ENCODE measurements at regions not wholly inside any gene's neighbourhood (a gene's known extent, or its start where the extent isn't known, plus 50 kb on each side); places are given as distances from the start of the nearest gene placed in this dataset.

DNA sequence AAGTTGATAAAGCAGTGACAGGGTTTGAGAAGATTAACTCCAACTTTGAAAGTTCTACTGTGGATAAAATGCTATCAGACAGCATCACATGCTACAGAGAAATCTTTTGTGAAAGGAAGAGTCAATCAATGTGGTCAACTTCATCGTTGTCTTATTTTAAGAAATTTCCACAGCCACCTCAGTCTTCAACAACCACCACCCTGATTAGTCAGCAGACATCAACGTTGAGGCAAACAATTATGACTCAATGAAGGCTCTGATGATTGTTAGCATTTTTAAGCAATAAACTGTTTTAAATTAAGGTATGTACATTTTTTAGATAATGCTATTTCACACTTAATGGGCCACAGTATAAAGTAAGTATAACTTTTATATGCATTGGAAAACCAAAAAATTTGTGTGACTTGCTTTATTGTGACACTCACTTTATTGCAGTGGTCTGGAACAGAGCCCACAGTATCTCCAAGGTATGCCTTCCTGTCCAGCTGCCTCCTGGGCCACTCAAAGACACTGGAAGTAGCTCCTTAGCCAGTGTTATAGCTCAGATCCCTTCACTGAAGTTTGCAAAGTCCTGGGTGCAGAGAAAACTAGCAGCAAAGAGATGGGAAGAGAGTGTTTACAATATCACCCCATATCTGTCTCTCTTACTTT is 293.1 kb downstream of the ARHGAP12 start:
- no peak for DNase-seq

DNA sequence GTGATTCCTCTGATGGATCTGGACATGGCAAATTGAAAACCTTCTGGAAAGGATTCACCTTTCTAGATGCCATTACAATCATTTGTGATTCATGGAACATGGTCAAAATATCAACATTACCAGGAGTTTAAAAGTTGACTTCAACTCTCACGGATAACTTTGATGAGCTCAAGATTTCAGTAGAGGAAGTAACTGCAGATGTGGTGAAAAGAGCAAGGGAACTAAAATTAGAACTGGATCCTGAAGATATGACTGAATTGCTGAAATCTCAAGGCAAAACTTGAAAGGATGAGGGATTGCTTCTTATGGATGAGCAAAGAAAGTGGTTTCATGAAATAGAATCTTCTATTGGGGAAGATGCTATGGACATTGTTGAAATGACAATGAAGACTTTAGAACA is 293.6 kb downstream of the ARHGAP12 start:
- DNase-seq: no peak

DNA sequence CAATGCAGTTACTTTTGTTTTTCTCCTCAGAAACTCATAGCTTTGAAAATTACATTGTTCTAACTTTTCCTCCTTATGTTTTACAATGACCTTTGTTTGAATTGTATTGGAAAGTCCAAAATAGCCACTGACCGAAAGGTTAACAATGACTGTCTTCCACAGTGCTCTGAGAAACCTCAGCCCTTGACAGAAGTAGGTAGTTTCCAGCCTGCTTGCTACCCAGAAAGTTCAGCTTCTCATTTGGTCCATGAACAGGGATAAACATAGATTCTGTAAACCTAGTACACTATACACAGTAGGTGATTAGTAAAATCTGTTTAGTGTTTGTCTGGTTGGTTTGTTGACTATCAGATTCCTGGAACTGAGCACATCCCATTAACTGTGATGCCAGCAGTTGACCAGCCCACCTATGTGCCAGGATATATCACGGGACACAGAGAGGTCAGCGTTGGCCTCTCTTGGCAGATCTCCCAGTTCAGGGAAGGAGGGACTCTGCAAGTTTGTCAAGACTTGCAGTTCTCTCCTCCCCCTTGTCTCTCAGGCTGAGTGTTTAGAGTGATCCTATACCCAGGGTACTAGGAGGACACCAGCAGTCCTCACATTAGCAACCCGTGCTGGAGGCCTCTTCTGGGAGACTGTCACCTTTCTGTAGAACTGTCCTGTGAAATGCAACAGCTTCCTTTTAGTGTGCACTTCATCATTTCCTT is 297.6 kb downstream of the ARHGAP12 start:
- no peak for DNase-seq

DNA sequence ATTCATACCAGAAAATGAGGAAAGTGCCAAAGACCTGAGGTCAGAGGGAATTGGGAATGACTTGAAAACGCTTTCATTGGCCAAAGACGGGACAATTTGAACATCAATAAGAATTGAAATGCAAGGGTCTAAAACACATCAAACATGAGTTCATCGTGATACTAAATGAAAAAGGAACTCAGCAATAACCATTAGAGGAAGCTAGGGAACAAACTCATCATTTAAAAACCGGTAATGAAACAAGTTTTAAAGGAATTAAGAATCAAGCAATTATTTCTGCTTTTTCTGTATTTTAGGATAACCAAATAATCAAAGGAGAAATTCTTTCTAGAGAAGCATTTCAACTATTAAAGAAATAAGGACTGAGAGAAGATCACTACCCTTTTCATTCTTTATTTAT is 303.1 kb downstream of the ARHGAP12 start:
- no peak for DNase-seq

DNA sequence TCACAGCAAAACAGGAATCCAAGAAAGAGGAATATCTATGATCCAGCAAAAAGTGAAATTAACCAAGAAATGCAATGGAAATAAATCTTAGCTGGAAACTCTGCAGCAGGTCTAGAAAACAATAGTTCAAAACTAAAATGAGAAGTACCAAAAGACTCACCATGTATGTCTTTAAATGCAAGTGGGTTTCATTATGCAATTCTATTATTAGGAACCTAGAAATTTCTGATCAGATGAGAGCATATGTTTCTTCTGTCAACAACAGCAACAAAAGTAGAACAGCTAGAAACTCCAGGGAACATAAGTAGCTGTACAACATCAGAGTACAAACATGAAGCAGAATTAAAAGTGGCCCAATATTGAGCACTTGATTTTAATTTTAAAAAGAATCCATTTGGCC is 304.0 kb downstream of the ARHGAP12 start:
- no peak for DNase-seq

DNA sequence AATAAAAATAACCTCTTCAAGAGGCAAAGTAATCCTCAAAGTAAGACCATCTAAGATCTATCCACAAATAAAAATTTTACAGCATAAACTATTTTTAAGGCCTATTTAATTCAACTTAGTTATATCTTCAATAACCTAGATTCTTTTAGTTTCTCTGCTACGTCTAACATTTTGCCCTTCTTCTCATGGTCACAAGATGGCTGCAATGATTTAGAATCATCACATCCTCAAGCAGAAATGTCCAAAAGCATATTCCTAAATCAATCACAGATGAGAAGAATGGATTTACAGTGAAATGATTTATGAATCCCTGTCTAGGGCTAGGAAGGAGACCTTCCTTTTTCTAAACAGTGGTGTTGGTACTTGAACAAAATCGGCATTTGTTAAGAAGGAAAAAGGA is 304.7 kb downstream of the ARHGAP12 start:
- no peak for DNase-seq

DNA sequence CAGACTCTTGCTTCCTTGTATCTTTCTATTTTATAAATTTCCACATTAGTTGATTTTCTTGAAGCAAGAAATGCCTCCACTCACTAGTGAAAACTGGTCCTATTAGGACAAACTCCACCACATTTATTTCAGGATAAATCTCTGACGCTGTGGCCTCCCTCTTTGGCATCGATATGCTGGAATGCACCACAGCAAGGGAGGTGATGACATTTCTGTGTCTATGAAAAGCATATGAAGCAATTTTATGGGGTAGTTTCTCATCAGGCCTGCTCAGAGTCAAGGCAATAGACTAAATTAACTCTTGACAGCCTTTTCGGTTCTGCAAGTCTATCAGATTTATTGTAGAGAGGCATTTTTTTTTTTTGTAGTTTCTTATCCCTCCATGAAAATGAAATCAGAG is 304.4 kb downstream of the ZEB1 start:
- no peak for DNase-seq

DNA sequence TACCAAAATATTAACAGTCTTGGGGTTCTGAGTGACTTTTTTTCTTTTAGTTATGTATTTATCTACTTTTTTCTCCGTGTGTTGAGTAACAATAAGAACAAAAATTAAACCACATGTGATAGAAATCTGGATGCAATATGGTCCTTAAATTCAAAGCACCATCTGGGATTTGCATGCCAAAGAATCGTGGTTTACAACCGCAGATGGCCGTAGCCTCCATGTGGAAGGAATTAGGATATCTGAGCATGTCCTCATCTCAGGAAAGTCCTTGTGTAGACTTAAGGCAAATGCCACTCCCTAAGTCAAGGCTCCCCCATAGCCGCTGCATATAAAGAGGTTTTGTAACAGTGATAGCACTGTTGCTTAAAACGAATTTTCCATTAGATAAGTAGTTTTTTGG is 304.0 kb downstream of the ZEB1 start:
- DNase-seq: no peak

DNA sequence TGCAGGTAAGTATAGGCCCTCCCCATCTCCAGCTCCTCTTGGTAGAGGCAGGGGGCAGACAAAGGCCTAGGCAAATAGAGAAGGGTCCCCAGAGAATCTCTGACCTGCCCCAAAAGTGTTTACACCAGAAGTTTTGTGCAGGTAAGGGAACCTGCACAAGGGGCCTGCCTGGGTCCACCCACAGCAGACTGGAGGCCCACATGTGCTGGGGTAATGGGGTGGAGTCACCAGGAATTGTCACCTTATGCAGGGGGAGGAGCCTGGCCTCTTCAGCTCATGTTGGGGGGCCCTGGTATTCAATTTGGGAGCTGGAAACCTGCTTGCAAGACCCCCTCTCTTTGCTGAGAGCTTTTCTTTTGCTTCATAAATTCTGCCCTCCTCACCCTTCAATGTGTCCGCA is 302.7 kb downstream of the ZEB1 start:
- DNase-seq: no peak

DNA sequence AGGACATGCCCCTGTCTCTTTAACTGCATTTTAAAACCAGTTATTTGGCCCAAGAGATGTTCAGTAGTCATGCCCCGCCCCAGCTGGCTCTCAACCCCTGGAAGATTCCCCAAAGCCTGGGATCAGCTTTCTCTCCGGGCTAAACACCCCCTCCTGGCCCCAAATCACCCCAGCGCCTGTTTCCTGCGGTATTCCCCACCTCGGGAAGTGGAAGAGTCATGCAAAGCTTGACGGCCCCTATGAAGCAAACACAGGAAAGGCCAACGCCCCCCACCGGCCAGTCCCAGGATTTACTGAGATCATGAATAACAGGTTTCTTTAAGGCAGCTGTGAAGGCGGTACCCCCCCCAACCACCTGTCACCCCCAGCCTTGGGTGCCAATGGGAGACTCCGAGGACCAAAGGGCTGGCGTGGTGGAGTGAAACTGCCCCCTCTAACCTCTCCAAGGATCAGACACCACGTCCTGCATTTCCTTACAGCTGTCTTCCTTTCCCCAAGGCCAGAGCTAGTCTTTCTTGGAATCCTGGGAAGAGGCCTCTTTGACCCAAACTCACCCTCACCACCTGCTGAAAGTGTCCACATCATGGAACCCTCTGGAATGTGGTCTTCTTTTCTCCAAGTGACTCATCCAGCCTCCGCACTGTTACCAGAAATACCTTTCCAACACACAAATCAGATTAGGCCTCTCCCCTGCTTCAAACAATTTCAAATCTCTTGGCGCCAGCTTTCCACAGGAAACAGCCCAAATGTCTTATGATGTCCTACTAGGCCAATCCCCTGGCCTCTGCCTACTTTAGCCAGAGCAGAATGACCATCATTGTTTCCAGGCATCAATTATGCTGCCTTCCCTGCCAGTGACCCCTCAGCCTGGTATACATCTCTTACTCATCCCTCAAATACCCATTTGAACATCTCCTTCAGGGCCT is 301.5 kb downstream of the ZEB1 start:
- DNase-seq: no peak

DNA sequence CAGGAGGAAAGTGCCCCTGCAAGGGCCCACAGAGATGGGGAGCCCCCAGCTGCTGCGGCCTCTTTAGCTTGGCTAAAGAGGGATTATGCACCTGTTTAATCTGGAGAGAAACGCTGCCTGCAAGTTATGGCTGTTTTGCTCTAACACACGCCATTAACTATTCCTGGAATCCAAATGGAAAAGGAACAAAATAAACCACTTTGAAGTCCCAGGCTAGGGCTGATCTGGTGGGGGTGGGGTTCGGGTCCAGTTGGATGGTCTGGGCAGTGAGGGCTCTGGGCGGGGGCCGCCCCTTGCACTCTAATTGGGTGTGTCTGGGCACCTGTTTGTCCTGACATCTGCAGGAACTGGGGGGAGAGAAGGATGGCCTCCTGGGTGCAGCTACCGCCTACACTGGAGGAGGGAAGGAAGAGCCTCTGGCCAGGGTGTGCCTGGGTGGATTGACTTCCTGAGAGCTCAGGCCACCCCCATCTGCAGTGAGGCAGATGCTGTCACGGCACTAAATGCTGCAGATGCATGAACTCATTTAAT is 300.6 kb downstream of the ZEB1 start:
- no peak for DNase-seq

DNA sequence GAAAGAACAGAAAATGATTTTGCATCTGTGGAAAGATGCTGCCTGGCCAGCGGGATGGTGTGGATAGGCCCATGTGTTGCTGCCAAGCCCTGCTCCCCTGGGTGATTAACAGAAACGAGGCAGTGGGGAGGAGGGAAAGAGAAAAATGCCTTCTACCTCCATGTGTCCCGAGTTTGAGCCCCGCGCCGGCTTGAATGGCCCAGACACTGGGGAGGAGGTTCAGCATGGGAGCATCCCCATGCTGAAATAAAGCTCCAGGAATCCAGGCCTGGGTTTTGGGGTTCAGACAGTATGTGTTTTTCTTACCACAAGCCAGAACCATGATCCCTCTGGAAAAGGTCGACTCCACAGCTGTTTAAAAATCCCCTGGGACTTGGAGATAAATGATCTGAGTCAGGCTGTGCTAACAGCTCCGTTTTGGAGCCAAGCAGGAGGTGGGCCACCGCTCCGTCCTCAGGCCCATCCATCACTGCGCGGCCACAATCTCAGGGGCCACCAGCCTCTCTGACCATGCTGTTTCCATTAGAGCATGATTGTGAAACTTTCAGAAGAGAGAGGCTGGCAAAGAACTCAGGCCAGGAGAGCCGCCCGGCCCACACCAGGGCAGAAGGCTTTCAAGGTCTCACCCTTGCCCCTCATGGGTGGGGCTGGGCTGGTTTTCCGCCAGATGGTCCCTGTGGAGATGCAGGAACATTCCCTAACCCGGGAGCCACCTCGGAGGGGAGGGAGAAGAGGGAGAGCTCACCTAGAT is 299.7 kb downstream of the ZEB1 start:
- DNase-seq: no peak

DNA sequence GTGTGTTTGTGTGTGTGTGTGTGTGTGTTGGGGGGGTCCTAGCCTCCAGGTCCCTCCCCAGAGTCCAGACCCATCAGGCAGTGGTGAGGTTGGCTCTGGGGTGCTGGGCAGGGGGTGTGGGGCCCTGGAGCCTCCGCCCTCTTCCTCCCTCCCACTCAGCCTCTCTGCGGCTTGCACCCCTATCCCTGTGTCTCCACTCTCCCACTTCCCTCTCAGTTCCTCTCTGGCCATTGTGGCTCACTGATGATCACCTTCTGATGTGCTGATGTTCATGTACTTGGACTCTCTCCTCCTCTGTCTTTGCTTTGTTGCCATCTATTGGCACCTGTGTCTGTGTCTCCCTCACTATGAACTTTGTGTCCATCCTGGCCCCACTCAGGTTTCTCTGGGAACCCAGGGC is 298.7 kb downstream of the ZEB1 start:
- DNase-seq: no peak

DNA sequence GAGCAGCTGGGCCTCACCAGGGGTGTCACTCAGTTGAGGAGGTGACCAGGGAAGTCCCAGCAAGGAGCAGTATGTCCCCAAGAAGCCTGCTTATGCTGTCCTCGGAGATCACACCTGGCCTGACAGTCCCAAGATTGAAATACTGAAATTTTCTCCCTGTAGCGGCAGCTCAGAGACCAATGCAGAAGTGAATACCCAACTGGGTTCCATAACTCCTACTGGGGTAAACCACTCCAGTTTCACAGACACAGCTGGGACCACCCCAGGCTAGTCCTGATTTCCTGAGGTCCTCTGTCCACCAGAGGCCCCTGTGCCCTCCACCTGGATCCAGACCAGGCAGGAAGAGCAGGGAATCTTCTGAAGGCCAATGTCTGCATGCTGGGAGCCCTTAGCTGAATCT is 298.1 kb downstream of the ZEB1 start:
- no peak for DNase-seq

DNA sequence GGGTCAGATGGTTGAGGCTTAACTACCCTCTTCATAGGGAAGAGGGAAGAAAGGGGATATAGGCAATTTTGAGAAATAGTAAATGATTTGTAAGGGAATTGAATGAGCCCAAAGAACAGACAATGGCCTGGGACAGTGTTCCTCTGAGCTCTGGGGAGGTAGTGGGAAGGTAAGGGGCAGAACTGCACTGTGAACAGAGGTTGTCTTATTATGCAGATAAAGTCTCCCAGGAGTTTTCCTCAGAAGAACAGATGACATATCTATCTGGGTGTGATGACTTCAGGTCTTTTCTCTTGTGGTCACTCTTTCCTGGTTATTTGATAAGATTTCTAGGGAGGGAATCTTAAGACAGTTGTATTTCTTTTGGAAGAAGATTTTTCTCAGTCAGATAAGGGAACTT is 296.1 kb downstream of the ZEB1 start:
- no peak for DNase-seq

DNA sequence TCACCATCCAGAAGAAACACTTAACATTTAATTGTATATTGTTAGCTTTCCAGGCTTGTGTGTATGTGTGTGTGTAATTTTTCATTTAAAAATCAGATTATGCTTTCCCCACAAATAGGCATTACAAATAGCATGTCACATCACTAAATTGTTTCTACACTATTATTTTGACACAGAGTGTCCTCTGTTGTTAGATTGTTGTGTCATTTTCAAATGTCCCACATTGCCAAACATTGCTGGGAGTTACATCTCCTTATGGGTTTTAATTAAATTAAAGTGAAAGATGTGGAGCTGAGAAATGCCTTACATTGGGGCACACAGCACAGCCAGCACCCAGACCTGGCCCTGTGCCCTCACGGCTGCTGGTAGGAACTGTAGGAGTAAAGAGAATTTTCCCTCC is 295.6 kb downstream of the ZEB1 start:
- DNase-seq: no peak

DNA sequence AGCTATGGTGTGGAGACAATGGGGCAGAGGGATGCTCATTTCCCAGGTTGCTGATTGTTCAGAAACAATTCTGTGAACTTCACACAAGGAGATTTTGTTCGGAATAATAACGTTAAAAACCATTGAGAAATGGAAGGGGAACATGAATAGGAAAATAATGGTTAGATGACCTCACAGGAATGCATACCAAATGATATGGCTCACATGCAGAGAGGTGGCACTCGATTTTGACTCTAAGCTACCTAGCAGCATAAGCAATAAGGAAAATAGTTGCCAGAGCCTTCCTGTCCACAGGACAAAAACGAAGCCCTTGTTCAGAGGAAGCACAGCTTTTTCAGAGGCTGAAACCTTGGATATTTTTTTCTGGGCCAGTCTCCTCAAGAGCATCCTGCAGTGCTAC is 293.1 kb downstream of the ZEB1 start:
- DNase-seq: no peak

DNA sequence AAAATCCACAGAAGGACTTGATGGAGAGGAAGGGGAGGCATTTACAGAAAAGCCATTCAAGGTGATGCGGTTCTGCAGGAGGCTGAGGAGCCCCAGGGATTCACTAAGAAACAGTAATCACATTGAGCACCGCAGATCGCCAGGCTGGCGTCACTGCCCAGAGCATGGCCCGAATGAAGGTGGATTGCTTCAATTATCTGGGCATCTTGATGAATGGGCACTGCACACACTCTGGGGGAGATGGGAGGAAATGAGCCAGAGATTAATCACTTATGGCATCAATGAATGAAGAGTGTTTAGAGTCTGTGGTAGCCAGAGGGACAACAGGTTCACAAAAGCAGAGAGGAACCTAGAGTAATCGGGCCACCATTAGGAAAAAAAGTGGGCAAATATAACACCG is 292.1 kb downstream of the ZEB1 start:
- no peak for DNase-seq

DNA sequence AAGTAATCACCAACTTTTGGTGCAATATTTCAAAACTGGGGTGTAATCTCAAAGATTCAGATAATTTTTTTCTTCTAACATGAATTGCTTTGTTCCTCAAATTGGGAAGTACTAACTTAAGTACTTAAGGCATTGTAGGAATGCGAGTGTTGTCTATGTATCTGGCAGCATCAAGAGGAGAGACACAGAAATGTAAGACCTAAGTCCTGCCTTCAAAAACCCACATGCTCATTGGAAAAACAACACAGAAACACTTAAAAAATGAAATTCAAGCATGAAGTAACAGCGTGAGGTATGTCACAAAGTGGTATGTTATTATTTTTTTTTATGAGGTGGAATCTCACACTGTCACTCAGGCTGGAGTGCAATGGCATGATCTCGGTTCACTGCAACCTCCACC is 288.5 kb downstream of the ZEB1 start:
- DNase-seq: no peak

DNA sequence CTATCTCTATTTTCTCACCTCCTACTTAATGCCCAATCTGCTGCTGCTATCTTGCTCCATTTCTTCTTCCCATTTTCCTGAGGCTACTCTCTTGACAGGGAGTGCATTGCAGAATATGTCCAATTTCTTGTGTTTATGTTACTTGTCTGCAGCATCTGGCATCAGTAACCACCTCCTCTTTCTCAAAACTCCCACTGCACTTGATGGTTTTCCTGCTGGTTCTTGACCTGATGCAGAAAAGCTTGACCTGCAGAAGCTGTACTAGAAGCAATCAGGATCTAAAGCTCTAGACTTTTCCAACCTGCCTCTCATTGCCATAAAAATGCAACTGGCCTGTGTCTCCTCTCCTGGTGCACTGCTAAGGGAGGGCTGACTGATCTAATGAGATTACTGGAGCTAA is 287.8 kb downstream of the ZEB1 start:
- DNase-seq: no peak

DNA sequence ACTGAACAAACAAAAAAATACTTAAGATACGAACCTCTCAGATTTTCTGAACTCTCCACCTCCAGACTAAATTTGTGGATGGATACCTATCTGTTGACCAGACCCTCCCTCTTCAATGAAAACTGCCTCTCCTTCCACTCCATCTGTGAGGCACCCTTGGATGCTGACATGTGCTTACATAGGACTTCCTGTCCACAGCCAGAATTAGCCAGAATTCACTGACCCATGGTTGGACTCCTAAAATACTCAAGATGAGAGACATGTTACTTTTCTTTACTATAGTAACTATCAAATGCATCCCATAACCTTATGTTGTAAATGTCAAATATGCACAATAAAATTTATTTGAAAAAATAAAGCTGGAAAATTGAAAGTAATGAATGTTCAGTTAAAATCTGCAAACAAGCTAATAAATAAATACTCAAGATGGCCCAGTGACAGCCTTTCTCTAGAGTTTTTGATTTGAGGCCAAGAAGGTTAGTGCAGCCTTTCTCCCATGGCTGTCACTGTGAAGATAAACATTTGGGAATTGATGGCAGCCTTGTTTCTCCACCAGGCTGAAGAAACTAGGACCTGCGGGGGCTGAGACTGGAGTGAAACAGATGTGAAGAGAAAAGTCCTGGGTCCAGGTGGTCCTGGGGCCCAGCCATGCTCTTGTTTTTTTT is 287.0 kb downstream of the ZEB1 start:
- DNase-seq: no peak

DNA sequence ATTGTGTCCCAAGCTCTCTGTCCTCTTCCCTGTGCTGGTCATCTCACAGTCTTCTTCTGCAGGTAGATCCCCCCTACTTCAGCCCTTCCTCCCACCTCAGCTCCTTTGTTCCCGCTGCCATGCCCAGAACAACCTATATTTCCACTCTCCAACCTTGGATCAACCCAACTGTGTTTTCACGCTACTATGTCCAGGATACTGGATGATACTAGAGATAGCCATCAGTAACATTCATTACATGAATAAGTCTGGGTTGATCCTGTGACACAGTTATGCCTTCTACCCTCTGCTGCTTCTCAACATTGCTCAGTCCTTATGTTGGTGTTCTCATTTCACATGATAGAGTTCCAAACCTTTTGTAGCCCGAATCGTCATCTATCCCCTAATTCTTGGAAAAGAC is 286.4 kb downstream of the ZEB1 start:
- DNase-seq: no peak
